Memory B cell (primary cell): ENCODE measurements at regions not wholly inside any gene's neighbourhood (a gene's known extent, or its start where the extent isn't known, plus 50 kb on each side); places are given as distances from the start of the nearest gene placed in this dataset.
"Not testable (repeated sequence)": the region's sequence is repeated elsewhere in the genome, so short reads cannot be mapped to it uniquely, and the experiment has no call there.

Experiments used
- ATAC-seq: fragments of 150-1000 bp; cut with Tn5 transposase; 2 replicates; pipeline ENCODE4 v1.10.0; 2021; ENCODE audit warnings: low read depth, mild to moderate bottlenecking, moderate library complexity
- DNase-seq, 2 donors: peaks; one replicate each; pipeline ENCODE4 v3.0.0; 2022; ENCODE audit warnings: low spot score in 2 of 2
- H3K27ac Mint-ChIP-seq: one replicate; pipeline ENCODE4 v1.8.0; 2022; ENCODE audit warnings: mild to moderate bottlenecking, moderate library complexity, mixed read lengths
- H3K27me3 Mint-ChIP-seq: one replicate; pipeline ENCODE4 v1.8.0; 2022; ENCODE audit warnings: mixed read lengths
- H3K36me3 Mint-ChIP-seq: one replicate; pipeline ENCODE4 v1.8.0; 2022; ENCODE audit warnings: mild to moderate bottlenecking, mixed read lengths
- H3K4me1 Mint-ChIP-seq: one replicate; pipeline ENCODE4 v1.8.0; 2022; ENCODE audit warnings: mixed read lengths
- H3K4me3 Mint-ChIP-seq: one replicate; pipeline ENCODE4 v1.8.0; 2022; ENCODE audit warnings: mild to moderate bottlenecking, moderate library complexity, mixed read lengths
- H3K9me3 Mint-ChIP-seq: one replicate; pipeline ENCODE4 v1.8.0; 2022; ENCODE audit warnings: mixed read lengths

GRCh38 chr1:273772-274171, 177.7 kb downstream of the OR4F29 start:
- not testable (repeated sequence) for DNase-seq, ATAC-seq

GRCh38 chr1:267815-268214, 183.7 kb downstream of the OR4F29 start:
- not testable (repeated sequence) for H3K4me3 Mint-ChIP-seq
- peak; percentile 31 to 59 for DNase-seq

More at GRCh38 chr1:273772-274171, 177.7 kb downstream of the OR4F29 start:
- not testable (repeated sequence) for H3K4me3 Mint-ChIP-seq, H3K36me3 Mint-ChIP-seq, H3K9me3 Mint-ChIP-seq, H3K27me3 Mint-ChIP-seq, H3K27ac Mint-ChIP-seq, H3K4me1 Mint-ChIP-seq

More at GRCh38 chr1:267815-268214, 183.7 kb downstream of the OR4F29 start:
- not testable (repeated sequence) for ATAC-seq, H3K27ac Mint-ChIP-seq, H3K36me3 Mint-ChIP-seq, H3K9me3 Mint-ChIP-seq, H3K27me3 Mint-ChIP-seq, H3K4me1 Mint-ChIP-seq
